LNCAP (cell line): ENCODE measurements at regions not wholly inside any gene's neighbourhood (a gene's known extent, or its start where the extent isn't known, plus 50 kb on each side); places are given as distances from the start of the nearest gene placed in this dataset.
A peak's percentile ranks its signal among the peaks of the same experiment; 100 is the strongest.

ENCODE experiments used
- CTCF ChIP-seq: fragments of 450-650 bp; IDR thresholded peaks from 2 replicates; pipeline ENCODE4 v1.5.1; 2017; ENCODE audit warnings: mild to moderate bottlenecking

GRCh38 chr7:50251765-50252164, 52.8 kb upstream of the IKZF1 start:
- no peak for TF ChIP-seq CTCF

DNA sequence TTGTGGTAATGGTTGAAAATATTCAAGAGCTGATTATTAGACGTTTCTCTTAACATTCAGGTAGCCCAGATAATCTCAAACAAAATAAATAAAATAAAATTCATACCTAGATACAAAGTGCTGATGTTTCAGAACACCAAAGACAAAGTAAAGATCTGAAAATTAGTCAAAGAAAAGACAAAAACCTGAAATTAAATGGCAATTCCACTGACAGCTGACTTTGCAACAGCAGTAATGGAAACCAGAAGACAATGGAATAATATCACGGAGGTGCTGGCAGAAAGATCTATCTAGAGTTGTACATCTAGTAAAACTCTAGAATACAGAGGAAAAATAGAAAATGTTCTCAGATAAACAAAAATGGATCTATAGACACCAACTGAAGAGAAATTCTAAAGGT, 58.0 kb upstream of the IKZF1 start:
- no peak for TF ChIP-seq CTCF

DNA sequence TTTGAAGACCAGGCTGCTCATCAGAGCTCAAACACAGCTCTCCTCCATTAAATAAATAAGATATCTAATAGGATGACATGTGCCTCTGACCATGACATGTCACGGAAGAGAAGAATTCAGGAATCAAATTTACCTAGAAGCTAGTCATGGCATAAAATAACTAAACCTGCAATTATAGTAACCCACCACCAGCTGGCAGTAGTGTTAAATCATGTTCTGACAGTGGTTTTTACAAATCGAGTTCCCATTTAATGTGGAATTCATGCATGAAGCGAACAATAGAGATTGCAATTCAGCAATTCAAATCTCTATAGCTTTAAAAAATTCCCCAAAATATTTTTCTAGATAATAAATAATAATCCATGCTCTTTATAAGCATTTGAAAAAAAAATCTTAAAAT, 74.6 kb upstream of the IKZF1 start:
- peak; percentile 64 for TF ChIP-seq CTCF

GRCh38 chr7:50228148-50228547, 76.4 kb upstream of the IKZF1 start:
- no peak for TF ChIP-seq CTCF

DNA sequence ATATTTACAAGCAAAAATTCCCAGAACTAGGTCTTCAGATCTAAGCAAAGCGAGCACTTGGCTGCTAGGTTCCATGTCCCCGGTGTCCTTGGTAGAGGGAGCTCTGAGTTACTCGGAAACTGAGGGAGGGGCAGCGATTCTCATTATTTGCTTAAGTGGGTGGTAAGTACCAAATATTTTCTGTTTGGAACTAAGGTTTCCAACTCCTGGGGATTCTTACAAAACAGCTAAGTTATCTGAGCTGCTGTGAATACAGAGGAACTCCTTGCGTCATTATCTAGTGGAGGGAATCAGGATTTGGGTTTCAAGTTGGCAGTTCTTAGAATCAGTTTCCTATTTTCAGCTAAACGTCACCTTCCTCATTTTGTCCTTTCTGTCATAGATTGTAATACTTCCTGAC, 76.8 kb upstream of the IKZF1 start:
- no peak for TF ChIP-seq CTCF

GRCh38 chr7:50226669-50227068, 77.8 kb upstream of the IKZF1 start:
- TF ChIP-seq CTCF: no peak

- TF ChIP-seq CTCF: no peak
Observed at GRCh38 chr7:50226145-50226544, 78.4 kb upstream of the IKZF1 start.

DNA sequence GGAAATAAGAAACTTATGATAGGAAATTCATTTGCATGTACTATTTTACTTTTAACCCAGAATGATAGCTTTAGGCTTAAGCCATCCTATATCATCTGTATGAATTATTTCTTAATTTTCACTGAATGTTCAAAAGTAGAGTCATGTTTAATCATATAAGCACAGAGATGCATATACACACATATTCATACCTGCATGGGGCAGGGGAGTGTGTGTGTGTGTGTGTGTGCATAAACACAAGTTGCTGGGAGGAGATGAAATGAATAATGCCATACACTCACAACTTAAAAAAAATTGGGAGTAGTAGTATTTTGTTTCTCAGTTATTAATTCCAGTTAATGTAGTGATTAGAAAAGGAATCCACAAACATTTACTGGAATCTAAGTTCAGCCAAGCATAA, 83.1 kb upstream of the IKZF1 start:
- TF ChIP-seq CTCF: no peak
